ENCODE measurements at regions not wholly inside any gene's neighbourhood (a gene's known extent, or its start where the extent isn't known, plus 50 kb on each side); places are given as distances from the start of the nearest gene placed in this dataset.
"Not testable (repeated sequence)": the region's sequence is repeated elsewhere in the genome, so short reads cannot be mapped to it uniquely, and the experiment has no call there.

DNA sequence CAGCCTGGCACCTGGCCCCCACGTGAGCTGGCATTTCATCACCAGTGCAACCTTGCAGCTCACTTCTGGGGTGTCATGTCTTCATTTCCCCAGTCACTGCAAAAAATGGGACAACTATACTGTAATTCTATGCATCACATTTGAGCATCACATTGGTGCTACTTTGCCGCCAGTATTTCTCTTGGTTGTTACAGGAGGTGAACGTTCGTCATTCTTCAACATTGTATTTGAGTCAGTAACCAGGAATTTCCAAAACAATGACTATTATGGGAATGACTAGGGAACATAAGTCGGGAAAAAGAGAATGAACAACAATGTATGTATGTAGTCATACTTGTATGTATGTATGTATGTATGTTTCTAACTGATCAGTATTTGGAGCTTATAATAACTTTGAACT lies 1278.0 kb downstream of the EFNA5 start:
- H3K9me3 ChIP-seq (ENCODE audit: control insufficient read depth, insufficient read depth, low read length) = no peaks in the 10 kb centered on the region
- H3K9me1 ChIP-seq (ENCODE audit: insufficient read depth, low read length) = no peaks in the 10 kb centered on the region
- no peak overlapping the region for H3K4ac ChIP-seq (ENCODE audit: low read depth, low read length)
- no peak overlapping the region for H3K14ac ChIP-seq (replicated peaks; ENCODE audit: low read depth, low read length)
- no peak overlapping the region for H3K27ac ChIP-seq (ENCODE audit: insufficient read depth, low read length)
- dilution Hi-C loops (cut with HindIII; ENCODE audit: low sequenced_read_pairs, unreplicated experiment) (no loop called here), in situ Hi-C loops (cut with MboI; ENCODE audit: low sequenced_read_pairs) (no loop called here), intact Hi-C loops (cut with micrococcal nuclease) (no loop called here)
- H3K27me3 ChIP-seq (ENCODE audit: control insufficient read depth, insufficient read depth, low read length) = no peaks in the 10 kb centered on the region
- POLR2A ChIA-PET (ENCODE audit: unreplicated experiment) = no interaction called here
- H3K36me3 ChIP-seq (ENCODE audit: control insufficient read depth, insufficient read depth, low read length) = no peaks in the 10 kb centered on the region
- H3K4me1 ChIP-seq (ENCODE audit: control insufficient read depth, insufficient read depth, low read length) = no peaks in the 10 kb centered on the region
- no peak overlapping the region for H2AFZ ChIP-seq (replicated peaks; ENCODE audit: low read length, poor library complexity)
- H3K56ac ChIP-seq (ENCODE audit: extremely low read depth, insufficient read depth, low read length) = no peak overlapping the region
- H4K8ac ChIP-seq (ENCODE audit: low read depth in 2 of 2, low read length in 2 of 2) = no peak overlapping the region
- no TSS peak for BruUV-seq (replicated peaks)
- H3K79me1 ChIP-seq (ENCODE audit: low read depth in 1 of 2, low read length in 2 of 2) = no peaks in the 10 kb centered on the region
- no peak overlapping the region for H3K23ac ChIP-seq (ENCODE audit: low read depth, low read length)
- H3K4me2 ChIP-seq (ENCODE audit: low read depth, low read length) = no peak overlapping the region
- H2AK5ac ChIP-seq (ENCODE audit: low read depth, low read length) = no peak overlapping the region
- H2BK20ac ChIP-seq (ENCODE audit: low read depth, low read length) = no peak overlapping the region
- ATAC-seq (ENCODE audit: low read depth) (no peak), DNase-seq (peak; percentile 51)
- H4K20me1 ChIP-seq (ENCODE audit: insufficient read depth, low read length) = no peaks in the 10 kb centered on the region
- no peak overlapping the region for H2BK120ac ChIP-seq (ENCODE audit: low read depth, low read length)
- no peak overlapping the region for H3K18ac ChIP-seq (ENCODE audit: low read depth, low read length)
- H3K9ac ChIP-seq (ENCODE audit: low read depth, low read length) = no peak overlapping the region
- TF ChIP-seq NFE2L2 (IDR thresholded peaks at IDR 0.05; ENCODE audit: low read depth, low read length) = no peak
- no peak for TF ChIP-seq MAZ (IDR thresholded peaks at IDR 0.05; ENCODE audit: borderline replicate concordance, low read depth, low read length)
- CTCF ChIA-PET = interaction anchor here (0.9 kb wide), 1 partner anchor 62 kb away, joined by 3 read pairs; no protein-coding TSS in a partner anchor
- no peak overlapping the region for H2BK15ac ChIP-seq (ENCODE audit: low read depth, low read length)
- H4K91ac ChIP-seq (ENCODE audit: insufficient read depth, low read depth, low read length) = no peak overlapping the region
- no peak overlapping the region for H2AK9ac ChIP-seq (replicated peaks; ENCODE audit: low read depth, low read length, poor library complexity)
- no peak overlapping the region for H2BK5ac ChIP-seq (ENCODE audit: low read depth, low read length, poor library complexity, severe bottlenecking)
- WGBS, 2 experiments (ENCODE audit: extremely low coverage in 2 of 2, insufficient read length in 1 of 2) = 100% methylated on average over 1 of the region's 5 CpGs; no CpG with 5 or more reads in 1 of the 2 experiments
- H4K5ac ChIP-seq (ENCODE audit: low read depth, low read length) = no peak overlapping the region
- no peak overlapping the region for H3K4me3 ChIP-seq (ENCODE audit: insufficient read depth, low read depth, low read length)

GRCh38 chr5:106387767-106388166 lies 1283.0 kb downstream of the EFNA5 start:
- intact Hi-C loops (cut with micrococcal nuclease); H3K14ac ChIP-seq (replicated peaks; ENCODE audit: low read depth, low read length): not testable (repeated sequence)

More at GRCh38 chr5:106387767-106388166, 1283.0 kb downstream of the EFNA5 start:
- H3K9me1 ChIP-seq (ENCODE audit: insufficient read depth, low read length); H3K9ac ChIP-seq (ENCODE audit: low read depth, low read length); H2AFZ ChIP-seq (replicated peaks; ENCODE audit: low read length, poor library complexity); H2BK120ac ChIP-seq (ENCODE audit: low read depth, low read length); H4K5ac ChIP-seq (ENCODE audit: low read depth, low read length); H2BK5ac ChIP-seq (ENCODE audit: low read depth, low read length, poor library complexity, severe bottlenecking); H3K4me2 ChIP-seq (ENCODE audit: low read depth, low read length); H4K91ac ChIP-seq (ENCODE audit: insufficient read depth, low read depth, low read length); H3K4me3 ChIP-seq (ENCODE audit: insufficient read depth, low read depth, low read length); H2BK20ac ChIP-seq (ENCODE audit: low read depth, low read length); H3K4ac ChIP-seq (ENCODE audit: low read depth, low read length); H3K9me3 ChIP-seq (ENCODE audit: control insufficient read depth, insufficient read depth, low read length); H3K18ac ChIP-seq (ENCODE audit: low read depth, low read length); DNase-seq; dilution Hi-C loops (cut with HindIII; ENCODE audit: low sequenced_read_pairs, unreplicated experiment); H3K4me1 ChIP-seq (ENCODE audit: control insufficient read depth, insufficient read depth, low read length); H2AK9ac ChIP-seq (replicated peaks; ENCODE audit: low read depth, low read length, poor library complexity); CTCF ChIA-PET; in situ Hi-C loops (cut with MboI; ENCODE audit: low sequenced_read_pairs); POLR2A ChIA-PET (ENCODE audit: unreplicated experiment); H4K8ac ChIP-seq (ENCODE audit: low read depth in 2 of 2, low read length in 2 of 2); H3K27ac ChIP-seq (ENCODE audit: insufficient read depth, low read length); H3K56ac ChIP-seq (ENCODE audit: extremely low read depth, insufficient read depth, low read length); H3K27me3 ChIP-seq (ENCODE audit: control insufficient read depth, insufficient read depth, low read length); H3K36me3 ChIP-seq (ENCODE audit: control insufficient read depth, insufficient read depth, low read length); H2BK15ac ChIP-seq (ENCODE audit: low read depth, low read length); H4K20me1 ChIP-seq (ENCODE audit: insufficient read depth, low read length); ATAC-seq (ENCODE audit: low read depth); H3K23ac ChIP-seq (ENCODE audit: low read depth, low read length); BruUV-seq (replicated peaks); H2AK5ac ChIP-seq (ENCODE audit: low read depth, low read length); H3K79me1 ChIP-seq (ENCODE audit: low read depth in 1 of 2, low read length in 2 of 2): not testable (repeated sequence)
- whole genome bisulfite sequencing, 2 experiments (ENCODE audit: extremely low coverage in 2 of 2, insufficient read length in 1 of 2) = no CpG with 5 or more reads among the region's 12 CpGs

All from IMR-90 (cell line).